Inferior parietal cortex (tissue), 1 donor: ENCODE measurements at regions not wholly inside any gene's neighbourhood (a gene's known extent, or its start where the extent isn't known, plus 50 kb on each side); places are given as distances from the start of the nearest gene placed in this dataset.

ENCODE experiments used
- DNase-seq: peaks from one replicate; pipeline ENCODE4 v3.0.0-alpha.2; 2016; ENCODE audit errors: extremely low spot score

DNA sequence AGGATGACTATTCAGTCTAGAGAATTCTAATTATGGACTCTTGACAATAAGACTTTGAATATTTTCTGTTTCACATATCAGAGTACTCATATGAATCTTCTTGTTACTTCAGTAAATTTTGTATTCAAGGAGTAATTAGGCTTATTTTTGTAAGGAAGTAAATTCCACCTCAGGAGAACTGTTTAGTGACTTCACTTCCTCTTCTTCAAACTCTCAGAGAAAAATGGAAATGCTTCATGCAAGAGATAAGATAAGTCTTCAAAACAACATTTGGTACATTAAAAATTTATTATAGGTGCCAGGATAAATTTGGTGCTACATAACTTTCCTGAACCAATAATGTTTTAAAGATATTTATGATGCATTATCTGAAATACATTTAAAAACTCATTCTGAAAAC is 1421.9 kb downstream of the PCDH7 start:
- DNase-seq, result no peak

DNA sequence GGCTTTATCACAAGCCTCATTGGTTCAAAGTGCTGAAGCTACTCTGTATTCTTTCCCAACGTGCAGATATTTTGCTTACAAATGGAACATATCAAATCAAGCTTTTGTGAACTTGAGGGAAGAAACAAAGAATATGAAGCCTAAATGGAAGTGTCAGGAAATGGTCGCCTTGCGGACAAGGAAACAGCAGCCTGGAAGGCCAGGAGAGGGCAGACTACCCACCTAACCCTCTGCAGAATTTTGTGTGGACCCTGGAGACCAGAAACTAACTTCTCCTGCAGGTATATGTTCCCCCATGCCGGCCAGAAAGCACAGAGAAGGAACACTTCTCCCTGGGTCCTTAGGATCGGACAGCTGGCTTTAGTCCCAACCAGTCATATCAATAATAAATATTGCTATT is 1425.8 kb downstream of the PCDH7 start:
- DNase-seq, result no peak

DNA sequence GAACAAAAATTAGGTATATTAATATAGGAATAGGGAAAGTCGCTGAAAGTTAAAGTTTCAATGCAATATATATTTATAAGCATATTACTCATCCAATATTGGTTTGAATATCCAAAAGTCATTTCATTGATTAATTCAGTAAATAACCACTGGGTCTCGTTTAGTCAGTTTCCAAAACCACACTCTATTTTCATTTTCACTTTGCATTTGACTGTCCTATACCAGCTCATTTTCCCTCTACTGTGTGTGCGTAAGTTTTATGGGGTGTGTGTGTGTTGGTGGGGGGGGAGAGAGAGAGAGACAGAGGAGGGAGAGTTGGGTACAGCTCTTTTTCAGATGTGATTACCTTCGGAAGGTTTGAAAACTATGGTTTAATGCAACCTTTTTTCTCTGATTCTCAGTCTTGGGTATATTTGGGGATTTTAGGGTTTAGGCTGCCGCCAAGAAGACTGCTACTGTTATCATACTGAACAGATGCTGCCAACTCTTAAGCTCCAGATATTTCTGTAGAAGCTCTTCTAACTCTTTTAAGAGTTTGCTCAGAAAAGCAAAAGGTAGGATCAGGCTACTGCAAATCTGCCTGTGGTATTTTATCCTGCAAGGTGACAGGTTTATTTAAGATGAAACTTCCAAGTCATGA is 1427.4 kb downstream of the PCDH7 start:
- DNase-seq, result no peak

DNA sequence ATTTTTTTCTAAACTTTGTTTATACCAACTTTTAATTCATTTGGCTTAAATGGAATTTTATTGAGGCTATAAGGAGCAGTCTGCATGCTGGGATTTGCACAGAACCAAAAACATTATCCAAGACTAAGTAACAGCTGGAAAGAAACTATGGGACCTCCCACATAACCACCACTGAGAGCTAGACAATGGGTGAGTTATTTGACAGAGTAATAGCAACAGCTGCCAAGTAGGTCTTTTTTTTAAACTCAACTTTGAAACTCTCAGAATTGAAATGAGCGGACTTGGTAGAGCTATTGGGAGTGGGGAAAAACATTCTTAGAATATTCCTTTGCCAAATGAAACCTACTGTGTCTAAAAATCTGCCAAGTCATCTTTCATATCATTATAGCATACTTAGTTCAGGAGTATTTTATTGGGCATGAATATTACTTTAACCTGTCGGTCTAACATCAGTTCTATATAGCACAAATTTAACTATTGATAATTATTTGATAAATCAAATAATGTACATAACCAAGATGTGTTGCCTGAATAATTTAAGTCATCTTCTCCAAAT is 1428.0 kb downstream of the PCDH7 start:
- no peak for DNase-seq

DNA sequence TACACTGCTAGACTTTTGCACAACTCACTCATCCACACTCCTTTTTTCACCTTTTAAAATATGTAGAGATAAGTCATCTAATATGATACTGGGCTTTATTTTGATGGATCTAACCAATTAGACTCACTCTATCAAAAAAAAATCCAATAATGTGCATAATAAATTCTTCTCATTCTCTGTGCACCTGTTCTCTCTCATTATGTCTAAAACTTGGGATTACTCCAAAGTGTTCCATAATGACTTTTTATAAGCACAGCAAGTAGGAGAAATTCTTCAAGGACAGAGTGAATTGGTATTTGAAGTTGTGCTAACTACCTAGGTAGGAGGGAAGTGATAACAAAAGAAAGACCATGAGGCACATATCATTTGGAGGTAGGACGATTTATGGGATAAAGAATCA is 1438.8 kb downstream of the PCDH7 start:
- no peak for DNase-seq

DNA sequence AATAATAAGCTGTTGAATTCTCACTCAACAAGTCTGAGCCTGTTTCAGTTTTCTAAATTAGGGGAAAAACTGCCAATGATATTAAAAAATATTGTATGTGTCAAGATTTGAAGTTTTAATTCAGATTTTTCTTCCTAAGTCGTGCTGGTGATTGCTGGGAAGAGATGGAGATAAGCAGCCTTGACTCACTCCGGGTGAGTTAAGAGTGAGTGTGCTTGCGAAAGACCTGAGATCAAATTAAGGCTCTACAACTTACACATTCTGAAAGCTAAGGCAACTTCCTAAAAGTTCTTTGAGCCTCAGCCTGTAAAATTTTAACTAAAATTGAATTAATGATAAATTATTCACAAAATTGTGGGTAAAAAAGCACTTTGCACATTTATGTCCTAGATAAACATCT is 1441.2 kb downstream of the PCDH7 start:
- DNase-seq, result no peak

DNA sequence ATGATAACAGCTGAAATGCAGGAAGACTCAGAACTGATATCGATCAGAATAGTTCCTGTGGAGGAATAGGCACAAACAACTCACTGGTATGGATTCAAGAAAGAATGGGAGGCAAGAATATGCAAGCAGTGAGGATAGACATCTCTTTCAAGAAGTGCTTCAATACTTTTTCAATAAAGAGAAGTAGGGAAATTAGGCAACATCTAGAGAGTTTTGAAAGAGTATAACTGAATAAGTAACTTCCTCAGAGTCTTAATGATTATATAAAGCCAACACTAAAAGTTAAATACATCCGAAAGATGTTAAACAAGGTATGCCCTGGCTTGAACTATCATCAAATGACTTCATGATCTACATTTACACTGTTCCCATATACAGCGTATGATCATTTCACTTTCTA is 1443.0 kb downstream of the PCDH7 start:
- no peak for DNase-seq

DNA sequence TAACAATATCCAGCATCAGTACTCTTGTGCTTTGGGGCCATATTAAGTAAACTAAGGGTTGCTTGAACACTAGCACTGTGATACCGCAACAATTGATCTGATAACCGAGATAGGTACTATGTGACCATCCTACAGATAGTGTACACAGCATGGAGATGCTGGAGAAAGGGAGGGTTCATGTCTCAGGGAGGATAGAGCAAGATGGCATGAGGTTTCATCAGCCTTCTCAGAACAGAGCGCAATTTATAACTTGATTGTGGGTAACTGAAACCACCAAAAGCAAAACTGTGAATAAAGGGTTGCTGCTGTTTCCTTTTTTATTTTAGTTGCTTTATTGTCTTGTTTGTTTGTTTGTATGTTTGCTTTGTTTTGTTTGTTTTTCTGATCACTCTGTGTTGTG is 1449.7 kb downstream of the PCDH7 start:
- DNase-seq, result no peak

DNA sequence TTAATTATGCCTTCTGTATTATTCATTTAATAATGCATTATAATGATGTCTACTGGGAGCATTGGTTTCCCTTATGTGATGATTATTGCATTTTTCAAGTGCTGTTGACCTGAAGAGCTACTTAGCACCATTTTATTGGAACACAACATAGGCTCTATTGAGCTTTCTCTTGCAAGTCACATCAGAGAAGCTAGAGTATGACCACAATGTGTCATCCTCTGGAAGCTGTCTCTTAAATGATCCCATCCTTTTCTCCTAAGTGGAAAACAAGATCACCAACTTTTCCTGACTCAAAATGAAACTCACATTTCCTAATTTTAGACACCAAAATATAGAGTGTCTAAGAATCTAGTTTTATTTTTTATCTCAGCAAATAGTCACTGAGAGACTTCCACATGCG is 1451.9 kb downstream of the PCDH7 start:
- DNase-seq, result no peak

DNA sequence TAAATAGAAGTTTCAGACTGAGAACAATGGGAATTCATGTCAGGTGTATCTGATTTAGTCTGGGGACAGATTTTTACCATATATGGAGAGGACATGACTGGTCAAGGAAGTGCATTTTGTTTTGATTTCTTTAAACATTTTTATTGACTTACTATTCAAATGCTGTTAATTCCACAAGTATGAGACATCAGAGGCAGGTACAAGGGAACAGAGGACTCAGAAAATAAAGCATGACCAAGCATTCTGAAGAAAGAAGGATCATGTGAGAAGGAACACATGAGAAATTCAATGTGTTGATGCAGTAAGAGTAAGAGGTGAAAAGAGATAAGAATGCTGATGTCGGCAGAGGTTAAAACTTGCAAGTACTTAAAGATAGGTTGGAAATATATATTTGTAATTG is 1452.6 kb downstream of the PCDH7 start:
- no peak for DNase-seq

DNA sequence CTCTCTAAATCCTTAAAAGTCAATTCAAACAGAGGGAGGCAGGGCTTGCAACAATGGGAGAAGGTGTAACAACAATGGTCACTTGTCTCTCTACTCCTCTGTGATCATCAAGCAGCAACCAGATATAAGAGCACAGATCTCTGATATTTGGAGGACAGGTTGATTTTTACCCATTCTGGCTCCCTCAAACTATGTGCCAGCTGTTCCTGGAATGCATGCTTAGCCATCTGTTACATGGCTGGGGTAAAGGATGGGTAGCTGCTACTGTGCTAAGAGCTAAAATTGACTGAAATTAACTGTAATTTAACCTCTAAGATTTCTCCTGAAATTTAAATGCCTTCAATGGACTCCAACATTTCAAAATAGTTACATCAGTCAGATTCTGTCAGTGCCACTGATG is 1459.9 kb downstream of the PCDH7 start:
- DNase-seq, result no peak

DNA sequence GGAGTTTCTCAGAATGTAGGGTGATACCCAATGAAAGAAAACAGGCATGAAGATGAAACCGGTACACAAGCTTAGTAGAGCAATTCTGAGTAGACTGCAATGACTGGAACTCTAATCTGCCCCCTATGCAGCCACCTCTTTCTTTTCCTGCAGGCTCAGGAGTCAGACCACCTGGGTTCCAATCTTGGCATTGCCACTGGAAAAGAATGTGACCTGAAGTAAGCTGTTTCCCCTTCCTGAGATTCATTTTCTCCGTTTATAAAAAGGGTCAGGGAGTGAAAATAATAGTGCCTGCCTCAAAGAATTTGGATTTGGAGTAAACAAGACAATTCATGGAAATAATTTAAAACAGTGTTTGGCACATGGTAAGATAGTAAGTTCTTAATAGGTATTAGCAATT is 1464.0 kb downstream of the PCDH7 start:
- no peak for DNase-seq

DNA sequence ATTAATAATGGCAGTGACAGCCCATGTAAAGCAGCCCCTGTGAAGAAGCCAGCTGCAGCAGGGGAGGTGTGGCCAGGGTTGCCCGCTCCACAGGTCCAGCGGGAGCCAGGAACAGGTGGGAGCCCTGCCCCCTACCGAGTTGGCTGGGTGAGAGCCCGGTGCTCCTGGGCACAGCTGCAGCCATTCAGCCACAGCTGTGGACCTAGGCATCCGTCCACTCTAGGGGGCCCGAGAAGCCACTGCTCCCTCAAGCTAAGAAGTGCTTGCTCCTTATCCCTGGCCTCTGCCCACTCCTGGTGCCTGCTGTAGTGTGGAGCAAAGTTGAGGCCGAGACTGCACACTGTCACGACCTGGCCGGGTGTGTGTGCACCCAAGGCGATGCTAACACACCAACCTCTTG is 1469.0 kb downstream of the PCDH7 start:
- no peak for DNase-seq

DNA sequence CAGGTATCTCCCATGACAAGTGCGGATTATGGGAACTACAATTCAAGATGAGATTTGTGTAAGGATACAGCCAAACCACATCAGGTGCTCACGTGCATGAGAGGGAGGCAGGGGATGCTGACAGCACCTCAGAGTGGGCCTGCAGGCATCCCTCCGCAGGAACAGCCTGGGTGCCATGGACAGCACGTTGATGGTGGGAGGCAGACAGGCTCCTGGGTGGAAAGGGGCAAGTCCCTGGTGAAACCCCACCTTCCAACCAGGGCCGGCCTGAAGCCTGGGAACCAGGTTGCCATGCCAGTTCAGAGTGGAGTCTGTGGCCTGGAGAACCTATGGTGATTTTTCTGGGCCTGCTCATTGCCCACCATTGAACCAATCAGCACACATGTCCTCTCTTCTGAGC is 1469.6 kb downstream of the PCDH7 start:
- no peak for DNase-seq

DNA sequence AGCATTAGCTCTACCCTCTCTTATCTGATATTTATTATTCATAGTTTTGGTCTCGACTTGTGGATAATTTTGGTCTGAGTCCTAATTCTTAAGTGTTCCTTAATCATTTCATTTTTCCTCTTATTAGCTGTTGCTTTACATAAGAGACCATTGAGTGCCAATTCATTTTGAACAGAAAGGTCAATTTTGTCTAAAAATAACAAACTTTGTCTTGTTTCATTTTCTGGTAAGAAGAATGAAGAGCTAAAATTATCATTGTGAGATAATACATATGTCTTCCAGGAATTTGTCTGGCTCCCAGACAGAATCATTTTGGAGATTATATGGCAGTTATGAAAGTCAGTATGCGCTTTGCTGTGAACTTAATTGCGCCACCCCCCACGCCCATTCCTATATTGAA is 1471.8 kb downstream of the PCDH7 start:
- no peak for DNase-seq

DNA sequence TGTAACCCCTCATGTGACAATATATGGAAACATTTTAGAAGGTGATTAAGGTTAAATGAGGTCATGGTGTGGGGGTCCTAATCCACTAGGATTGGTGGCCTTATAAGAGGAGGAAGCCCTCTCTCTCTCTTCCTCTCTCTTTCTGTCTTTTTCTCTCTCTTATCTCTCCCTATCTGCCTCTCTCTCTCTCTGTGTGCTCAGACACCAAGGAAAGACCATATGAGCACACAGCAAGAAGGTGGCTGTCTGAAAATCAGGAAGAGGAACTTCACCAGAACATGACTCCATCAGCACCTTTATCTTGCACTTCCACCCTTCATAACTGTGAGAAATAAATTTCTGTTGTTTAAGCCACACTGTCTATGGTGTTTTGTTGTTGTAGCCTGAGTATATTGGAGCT is 1472.2 kb downstream of the PCDH7 start:
- DNase-seq, result no peak

DNA sequence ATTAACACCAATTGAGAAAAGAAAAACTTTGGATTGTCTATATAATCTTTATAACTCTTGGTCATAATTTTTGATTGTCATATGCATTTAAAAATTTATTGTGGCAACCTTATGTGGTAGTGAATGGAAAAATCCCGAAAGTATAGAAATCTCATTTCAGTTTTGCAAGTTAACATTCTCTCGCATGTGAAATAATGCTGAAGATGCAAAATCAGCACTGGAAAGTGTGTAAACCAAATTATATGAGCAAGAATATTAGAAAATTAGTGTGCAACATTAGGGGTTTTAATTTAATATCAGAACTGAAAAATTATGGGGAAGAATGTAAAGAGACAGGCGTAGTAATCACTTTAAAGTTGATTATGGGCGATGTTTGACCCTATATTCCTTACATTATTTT is 1472.8 kb downstream of the PCDH7 start:
- DNase-seq, result no peak

DNA sequence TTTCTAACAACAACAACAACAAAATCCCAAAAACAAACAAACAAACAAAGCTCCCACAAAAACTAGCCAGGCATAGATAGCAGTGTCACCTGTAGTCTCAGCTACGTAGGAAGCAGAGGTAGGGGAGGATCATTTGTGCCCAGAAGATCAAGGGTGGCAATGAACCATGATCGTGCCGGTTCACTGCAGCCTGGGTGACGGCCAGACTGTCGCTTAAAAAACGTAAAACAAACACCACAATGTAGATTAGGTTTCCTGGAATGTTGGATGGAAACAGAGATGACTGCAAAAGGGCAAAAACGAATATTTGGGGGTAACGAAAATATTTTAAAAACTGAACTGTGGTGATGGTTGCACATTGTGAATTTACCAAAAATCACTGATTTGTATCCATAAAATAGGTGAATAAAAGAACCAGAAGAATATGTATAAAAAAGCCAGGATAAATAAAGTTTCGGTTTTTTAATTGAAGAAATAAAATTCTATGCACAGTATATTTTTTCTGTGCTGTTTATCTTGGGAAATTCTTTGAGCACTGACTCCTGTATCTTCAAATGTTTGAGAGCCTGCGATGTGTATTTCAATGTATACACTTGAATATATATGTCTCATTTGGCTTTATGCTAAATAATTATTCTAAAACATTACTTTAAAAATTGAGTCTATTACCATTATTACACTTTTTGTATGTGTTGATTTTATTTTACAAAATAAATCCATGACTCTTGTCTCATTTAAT is 1477.0 kb downstream of the PCDH7 start:
- DNase-seq, result no peak

DNA sequence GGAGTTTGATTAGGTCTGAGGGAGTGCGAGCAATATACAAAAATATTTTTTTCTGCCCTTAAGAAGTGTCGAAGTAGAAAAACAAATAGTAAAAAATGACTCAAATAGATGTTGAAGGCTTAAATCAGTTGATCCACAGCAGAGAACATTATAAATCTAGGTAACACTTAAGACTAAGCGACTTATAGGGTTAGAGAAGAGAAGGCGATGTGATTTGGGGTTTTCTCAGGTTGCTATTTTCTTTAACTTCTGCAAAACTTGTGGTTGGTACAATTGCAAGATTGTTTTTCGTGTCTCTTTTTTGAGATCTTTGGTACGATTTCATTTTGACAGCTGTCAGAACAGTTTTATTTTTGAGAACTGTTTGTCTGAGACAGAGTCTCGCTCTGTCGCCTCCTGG is 1479.5 kb downstream of the PCDH7 start:
- DNase-seq, result no peak

DNA sequence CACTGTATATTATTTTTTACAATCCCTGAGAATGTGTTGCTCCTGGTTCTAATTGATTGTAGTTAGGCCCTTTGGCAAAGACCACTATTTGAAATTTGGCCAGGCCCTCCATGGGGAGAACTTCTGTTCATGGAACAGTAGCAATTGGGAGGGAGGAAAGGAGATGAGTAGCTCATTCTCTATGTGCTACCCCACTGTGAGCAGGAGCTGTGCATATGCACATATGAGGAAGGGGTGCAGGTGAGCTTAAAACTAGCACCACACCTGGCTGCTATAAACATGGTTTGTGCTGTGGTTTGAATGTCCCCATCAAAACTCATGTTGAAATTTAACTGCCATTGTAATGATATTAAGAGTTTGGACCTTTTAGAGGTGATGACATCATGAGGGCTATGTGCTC is 1483.2 kb downstream of the PCDH7 start:
- DNase-seq, result no peak

DNA sequence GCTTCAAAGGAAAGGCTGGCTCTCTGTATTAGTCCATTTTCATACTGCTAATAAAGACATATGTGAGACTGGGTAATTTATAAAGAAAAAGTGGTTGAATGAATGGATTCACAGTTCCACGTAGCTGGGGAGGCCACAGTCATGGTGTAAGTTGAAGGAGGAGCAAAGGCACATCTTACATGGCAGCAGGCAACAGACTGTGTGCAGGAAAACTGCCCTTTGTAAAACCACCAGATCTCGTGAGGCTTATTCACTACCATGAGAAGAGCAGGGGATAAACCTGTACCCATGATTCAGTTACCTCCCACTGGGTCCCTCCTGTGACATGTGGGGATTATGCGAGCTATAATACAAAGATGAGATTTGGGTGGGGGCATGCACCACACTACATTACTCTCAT is 1486.6 kb downstream of the PCDH7 start:
- no peak for DNase-seq

DNA sequence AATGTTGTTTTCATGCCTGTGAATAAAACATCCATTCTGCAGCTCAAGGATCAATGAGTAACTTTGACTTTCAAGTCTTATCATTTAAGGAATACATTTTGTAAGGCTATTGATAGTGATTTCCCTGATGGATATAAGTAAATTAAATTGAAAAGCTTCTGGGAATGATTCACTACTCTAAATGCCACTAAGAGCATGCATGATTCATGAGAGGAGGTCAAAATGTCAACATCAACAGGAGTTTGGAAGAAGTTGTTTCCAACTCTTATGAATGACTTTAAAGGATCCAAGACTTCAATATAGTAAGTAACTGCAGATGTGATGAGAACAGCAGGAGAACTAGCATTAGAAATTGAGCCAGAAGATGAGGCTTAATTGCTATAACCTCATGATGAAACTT is 1487.3 kb downstream of the PCDH7 start:
- DNase-seq, result no peak

DNA sequence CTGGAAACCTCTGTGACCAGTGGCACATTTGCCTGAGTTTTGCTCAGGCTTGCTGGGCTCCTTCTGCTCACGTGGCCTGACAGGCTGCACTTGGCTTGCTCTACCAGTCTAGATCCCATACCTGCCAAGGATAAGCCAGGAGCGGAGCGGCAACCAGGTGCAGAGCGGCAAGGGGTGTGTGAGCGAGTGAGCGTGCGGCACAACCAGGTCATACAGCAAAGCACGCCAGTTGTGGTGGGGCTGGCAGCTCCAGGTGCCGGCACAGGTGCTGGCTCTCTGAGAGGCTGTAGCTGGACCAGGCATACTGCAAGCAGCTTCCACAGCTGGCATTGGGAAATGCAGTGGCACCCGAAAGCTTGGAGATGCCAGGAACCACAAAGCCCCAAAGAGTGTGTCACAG is 1495.1 kb downstream of the PCDH7 start:
- DNase-seq, result no peak

DNA sequence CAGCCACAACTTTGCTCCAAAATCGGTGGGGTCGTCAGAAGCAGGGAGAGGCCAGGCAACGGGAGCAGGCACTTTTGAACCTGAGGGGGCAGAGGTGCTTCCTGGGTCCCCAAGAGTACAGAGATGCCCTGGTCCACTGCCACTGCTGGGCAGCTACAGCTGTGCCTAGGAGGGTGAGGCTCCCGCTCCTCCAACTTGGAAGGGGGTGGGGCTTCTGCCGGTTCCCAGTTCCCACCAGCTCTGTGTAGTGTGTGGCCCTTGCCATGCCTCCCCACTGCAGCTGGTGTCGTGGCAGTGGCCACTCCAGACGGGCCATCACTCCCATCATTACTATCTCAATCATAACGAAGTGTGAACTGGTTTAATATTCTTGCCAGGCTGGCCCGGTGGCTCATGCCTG is 1496.3 kb downstream of the PCDH7 start:
- no peak for DNase-seq
